ENCODE measurements at regions not wholly inside any gene's neighbourhood (a gene's known extent, or its start where the extent isn't known, plus 50 kb on each side); places are given as distances from the start of the nearest gene placed in this dataset.

- Histone ChIP-seq H3K27me3 (ENCODE audit: insufficient read depth, poor library complexity, severe bottlenecking) (no peaks in the 10 kb centered on the region), H3K4me3 (replicated peaks; ENCODE audit: insufficient read depth, low read length) (no peak overlapping the region), H3K27ac (replicated peaks) (no peak overlapping the region)
- no peak for DNase-seq (ENCODE audit: low read depth in 1 of 2, low spot score in 1 of 2)
- TF ChIP-seq POLR2AphosphoS5 (IDR thresholded peaks at IDR 0.05; ENCODE audit: low read depth), result no peak
- no peak for TF ChIP-seq GABPA (IDR thresholded peaks at IDR 0.05; ENCODE audit: low read depth)
- TF ChIP-seq REST (IDR thresholded peaks at IDR 0.05; ENCODE audit: insufficient replicate concordance, low read depth), result no peak
- no peak for TF ChIP-seq CTCF (IDR thresholded peaks at IDR 0.05; ENCODE audit: insufficient read depth, low read length)
- TF ChIP-seq SPI1 (IDR thresholded peaks at IDR 0.05; ENCODE audit: borderline replicate concordance, low read depth), result no peak
Measured at GRCh38 chr18:43789234-43790000, 512.1 kb upstream of the SYT4 start.

DNA sequence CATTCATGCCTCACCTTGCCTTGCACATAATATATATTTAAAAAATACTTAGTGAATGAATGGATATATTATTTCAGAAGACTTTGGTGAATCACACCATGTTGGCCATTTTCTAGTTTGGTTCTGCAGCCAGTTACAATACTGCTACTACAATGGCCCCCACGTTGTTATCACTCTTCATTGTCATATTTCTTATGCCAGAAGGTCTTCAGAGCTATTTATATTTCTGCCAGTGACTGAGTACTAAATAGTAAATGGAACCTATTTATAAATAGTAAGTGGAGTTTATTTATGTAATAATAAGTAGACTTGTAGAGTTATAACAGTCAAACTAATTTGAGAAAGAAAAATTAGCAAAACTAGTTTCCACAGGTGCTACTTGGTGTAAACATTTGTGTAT, 516.6 kb upstream of the SYT4 start:
- H3K27ac ChIP-seq (replicated peaks), result no peak overlapping the region
- H3K4me3 ChIP-seq (replicated peaks; ENCODE audit: insufficient read depth, low read length), result no peak overlapping the region
- H3K27me3 ChIP-seq (ENCODE audit: insufficient read depth, poor library complexity, severe bottlenecking), result no peaks in the 10 kb centered on the region
- TF ChIP-seq GABPA (IDR thresholded peaks at IDR 0.05; ENCODE audit: low read depth) (no peak), CTCF (IDR thresholded peaks at IDR 0.05; ENCODE audit: insufficient read depth, low read length) (no peak), POLR2AphosphoS5 (IDR thresholded peaks at IDR 0.05; ENCODE audit: low read depth) (no peak), REST (IDR thresholded peaks at IDR 0.05; ENCODE audit: insufficient replicate concordance, low read depth) (no peak), SPI1 (IDR thresholded peaks at IDR 0.05; ENCODE audit: borderline replicate concordance, low read depth) (no peak)
- no peak for DNase-seq (ENCODE audit: low read depth in 1 of 2, low spot score in 1 of 2)

- no peaks in the 10 kb centered on the region for H3K27me3 ChIP-seq (ENCODE audit: insufficient read depth, poor library complexity, severe bottlenecking)
- TF ChIP-seq GABPA (IDR thresholded peaks at IDR 0.05; ENCODE audit: low read depth) (no peak), CTCF (IDR thresholded peaks at IDR 0.05; ENCODE audit: insufficient read depth, low read length) (no peak), POLR2AphosphoS5 (IDR thresholded peaks at IDR 0.05; ENCODE audit: low read depth) (no peak), SPI1 (IDR thresholded peaks at IDR 0.05; ENCODE audit: borderline replicate concordance, low read depth) (no peak), REST (IDR thresholded peaks at IDR 0.05; ENCODE audit: insufficient replicate concordance, low read depth) (no peak)
- no peak for DNase-seq (ENCODE audit: low read depth in 1 of 2, low spot score in 1 of 2)
Measured at GRCh38 chr18:43794363-43794762, 517.1 kb upstream of the SYT4 start.

More at GRCh38 chr18:43794363-43794762, 517.1 kb upstream of the SYT4 start:
- Histone ChIP-seq H3K4me3 (replicated peaks; ENCODE audit: insufficient read depth, low read length) (no peak overlapping the region), H3K27ac (replicated peaks) (no peak overlapping the region)

Data from HL-60 (cell line).